ENCODE measurements at regions not wholly inside any gene's neighbourhood (a gene's known extent, or its start where the extent isn't known, plus 50 kb on each side); places are given as distances from the start of the nearest gene placed in this dataset.

- TF ChIP-seq CTCF (conservative IDR thresholded peaks at IDR 0.05; ENCODE audit: low read length) = peak; percentile 27
- TF ChIP-seq EZH2phosphoT487 (IDR thresholded peaks at IDR 0.05; ENCODE audit: borderline replicate concordance, low read depth, low read length) = no peak
Observed at GRCh38 chr3:107430214-107430995, 53.2 kb downstream of the CCDC54 start.

Measured in OCI-LY7 (cell line).